GM18508 (cell line): ENCODE measurements at regions not wholly inside any gene's neighbourhood (a gene's known extent, or its start where the extent isn't known, plus 50 kb on each side); places are given as distances from the start of the nearest gene placed in this dataset.

Experiments
- ATAC-seq: cut with Tn5 transposase; IDR thresholded peaks from one replicate; pipeline ENCODE4 v1.9.1; 2021; ENCODE audit warnings: moderate number of reproducible peaks; ENCODE audit not compliant: insufficient read depth, unreplicated experiment

GRCh38 chr18:24560511-24560981 lies 100.1 kb downstream of the HRH4 start:
- ATAC-seq = no peak

GRCh38 chr18:24561369-24561965 lies 101.0 kb downstream of the HRH4 start:
- ATAC-seq = no peak

- ATAC-seq = no peak
These were observed 106.8 kb downstream of the HRH4 start for GRCh38 chr18:24567199-24567598.

- no peak for ATAC-seq
These were observed 110.3 kb downstream of the HRH4 start for GRCh38 chr18:24570716-24571115.

GRCh38 chr18:24582771-24583170 lies 122.3 kb downstream of the HRH4 start:
- no peak for ATAC-seq

- ATAC-seq = no peak
These were observed 123.8 kb downstream of the HRH4 start for GRCh38 chr18:24584205-24584604.

- no peak for ATAC-seq
These were observed 124.4 kb downstream of the HRH4 start for GRCh38 chr18:24584813-24585212.

- ATAC-seq = no peak
These were observed 125.6 kb downstream of the HRH4 start for GRCh38 chr18:24585996-24586566.

GRCh38 chr18:24586662-24587360 lies 126.4 kb downstream of the HRH4 start:
- ATAC-seq = no peak

- no peak for ATAC-seq
These were observed 128.0 kb downstream of the HRH4 start for GRCh38 chr18:24588440-24588839.

- no peak for ATAC-seq
These were observed 130.5 kb downstream of the HRH4 start for GRCh38 chr18:24590946-24591345.

GRCh38 chr18:24593401-24593800 lies 133.0 kb downstream of the HRH4 start:
- no peak for ATAC-seq

GRCh38 chr18:24593886-24594285 lies 133.4 kb downstream of the HRH4 start:
- no peak for ATAC-seq

GRCh38 chr18:24595561-24596031 lies 135.2 kb downstream of the HRH4 start:
- ATAC-seq = no peak

- ATAC-seq = no peak
These were observed 139.7 kb downstream of the HRH4 start for GRCh38 chr18:24600076-24600654.

- ATAC-seq = no peak
These were observed 141.1 kb downstream of the HRH4 start for GRCh38 chr18:24601585-24601984.

GRCh38 chr18:24602201-24602600 lies 141.8 kb downstream of the HRH4 start:
- no peak for ATAC-seq

- no peak for ATAC-seq
These were observed 142.7 kb downstream of the HRH4 start for GRCh38 chr18:24603151-24603550.

- ATAC-seq = no peak
These were observed 145.0 kb downstream of the HRH4 start for GRCh38 chr18:24605444-24605843.

- ATAC-seq = no peak
These were observed 148.8 kb downstream of the HRH4 start for GRCh38 chr18:24609254-24609653.

GRCh38 chr18:24611075-24611474 lies 150.6 kb downstream of the HRH4 start:
- ATAC-seq = no peak
